ENCODE measurements at regions not wholly inside any gene's neighbourhood (a gene's known extent, or its start where the extent isn't known, plus 50 kb on each side); places are given as distances from the start of the nearest gene placed in this dataset.

DNA sequence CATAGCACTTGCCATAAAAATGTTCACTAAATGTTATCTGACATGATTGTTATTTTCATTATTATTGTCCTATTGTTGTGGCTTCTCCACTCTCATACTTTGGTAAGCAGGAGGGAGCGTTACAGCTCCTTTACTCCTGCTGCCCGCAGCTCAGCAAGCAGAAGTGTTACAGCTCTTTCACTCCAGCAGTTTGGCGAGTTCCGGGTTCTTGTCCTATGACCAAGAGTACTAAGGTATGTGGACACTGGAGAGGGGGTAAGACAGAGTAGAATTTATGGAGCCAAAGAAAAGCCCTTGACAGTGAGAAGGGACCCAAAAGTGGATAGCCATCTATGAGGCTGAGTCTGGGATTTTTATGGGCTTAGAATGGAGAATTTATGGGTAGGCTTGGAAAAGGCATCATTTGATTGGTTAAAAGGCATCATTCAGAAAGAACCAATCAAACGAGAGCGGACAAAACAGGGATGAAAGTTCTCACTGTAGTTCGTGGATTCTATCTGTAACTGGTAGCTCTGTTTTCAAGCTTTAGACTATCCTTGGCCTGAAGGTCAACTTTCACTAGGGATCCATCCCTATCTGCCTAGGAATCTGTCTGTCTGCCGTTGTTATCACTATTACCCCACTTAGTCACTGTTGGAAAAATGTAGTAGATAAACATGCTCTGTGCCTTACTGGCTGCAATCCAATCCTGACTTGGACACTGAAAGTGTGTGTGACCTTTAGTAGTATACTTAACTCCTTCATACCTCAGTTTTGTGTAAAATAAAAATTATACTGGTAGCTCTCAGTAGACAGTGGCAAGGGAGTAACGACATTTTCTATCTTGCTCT is 545.6 kb upstream of the LCORL start (continued):
- TF ChIP-seq HNRNPL (IDR thresholded peaks at IDR 0.05; ENCODE audit: low read depth, low read length) (no peak), ZNF143 (CRISPR knock-in tag; IDR thresholded peaks at IDR 0.05) (no peak), ELF3 (CRISPR knock-in tag; IDR thresholded peaks at IDR 0.05) (peak; percentile 70; the same call in 1 of the 2 replicates), CEBPG (CRISPR knock-in tag; IDR thresholded peaks at IDR 0.05) (peak; percentile 64), RFX5 (IDR thresholded peaks at IDR 0.05; ENCODE audit: low read depth, low read length) (no peak), ZNF747 (CRISPR knock-in tag; IDR thresholded peaks at IDR 0.05; ENCODE audit: borderline replicate concordance) (no peak; the same call in 1 of the 2 replicates), LBX2 (CRISPR knock-in tag; IDR thresholded peaks at IDR 0.05; ENCODE audit: borderline replicate concordance) (no peak), ZSCAN5A (CRISPR knock-in tag; IDR thresholded peaks at IDR 0.05; ENCODE audit: borderline replicate concordance) (no peak), ELF4 (CRISPR knock-in tag; IDR thresholded peaks at IDR 0.05; ENCODE audit: borderline replicate concordance) (no peak), ZNF614 (CRISPR knock-in tag; IDR thresholded peaks at IDR 0.05; ENCODE audit: borderline replicate concordance) (peak; percentile 80), IRF1 (CRISPR knock-in tag; IDR thresholded peaks at IDR 0.05; ENCODE audit: low read depth) (no peak), TAF1 (CRISPR knock-in tag; IDR thresholded peaks at IDR 0.05) (no peak), YEATS4 (CRISPR knock-in tag; IDR thresholded peaks at IDR 0.05; ENCODE audit: borderline replicate concordance) (no peak), ARNT2 (CRISPR knock-in tag; IDR thresholded peaks at IDR 0.05; ENCODE audit: low read depth) (no peak), JARID2 (CRISPR knock-in tag; IDR thresholded peaks at IDR 0.05; ENCODE audit: insufficient replicate concordance) (no peak), ZNF891 (CRISPR knock-in tag; IDR thresholded peaks at IDR 0.05) (no peak), NCOA1 (CRISPR knock-in tag; IDR thresholded peaks at IDR 0.05) (no peak), WIZ (CRISPR knock-in tag; IDR thresholded peaks at IDR 0.05) (no peak), SP4 (CRISPR knock-in tag; IDR thresholded peaks at IDR 0.05) (no peak), ZNF256 (CRISPR knock-in tag; conservative IDR thresholded peaks at IDR 0.05) (no peak), ZNF3 (CRISPR knock-in tag; IDR thresholded peaks at IDR 0.05) (no peak), MXI1 (IDR thresholded peaks at IDR 0.05; ENCODE audit: borderline replicate concordance, low read depth, low read length) (no peak), ZNF17 (CRISPR knock-in tag; IDR thresholded peaks at IDR 0.05) (no peak), ESRRA (CRISPR knock-in tag; IDR thresholded peaks at IDR 0.05; ENCODE audit: low read depth) (peak; percentile 87), SATB2 (CRISPR knock-in tag; IDR thresholded peaks at IDR 0.05) (0 out of 2 replicates have a peak, but pooled peaks have one; percentile 32)
- TF ChIP-seq, protein P1, sequence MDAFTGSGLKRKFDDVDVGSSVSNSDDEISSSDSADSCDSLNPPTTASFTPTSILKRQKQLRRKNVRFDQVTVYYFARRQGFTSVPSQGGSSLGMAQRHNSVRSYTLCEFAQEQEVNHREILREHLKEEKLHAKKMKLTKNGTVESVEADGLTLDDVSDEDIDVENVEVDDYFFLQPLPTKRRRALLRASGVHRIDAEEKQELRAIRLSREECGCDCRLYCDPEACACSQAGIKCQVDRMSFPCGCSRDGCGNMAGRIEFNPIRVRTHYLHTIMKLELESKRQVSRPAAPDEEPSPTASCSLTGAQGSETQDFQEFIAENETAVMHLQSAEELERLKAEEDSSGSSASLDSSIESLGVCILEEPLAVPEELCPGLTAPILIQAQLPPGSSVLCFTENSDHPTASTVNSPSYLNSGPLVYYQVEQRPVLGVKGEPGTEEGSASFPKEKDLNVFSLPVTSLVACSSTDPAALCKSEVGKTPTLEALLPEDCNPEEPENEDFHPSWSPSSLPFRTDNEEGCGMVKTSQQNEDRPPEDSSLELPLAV (CRISPR knock-in tag; conservative IDR thresholded peaks at IDR 0.05; ENCODE audit: low read depth), result no peak
- TF ChIP-seq, protein P2, sequence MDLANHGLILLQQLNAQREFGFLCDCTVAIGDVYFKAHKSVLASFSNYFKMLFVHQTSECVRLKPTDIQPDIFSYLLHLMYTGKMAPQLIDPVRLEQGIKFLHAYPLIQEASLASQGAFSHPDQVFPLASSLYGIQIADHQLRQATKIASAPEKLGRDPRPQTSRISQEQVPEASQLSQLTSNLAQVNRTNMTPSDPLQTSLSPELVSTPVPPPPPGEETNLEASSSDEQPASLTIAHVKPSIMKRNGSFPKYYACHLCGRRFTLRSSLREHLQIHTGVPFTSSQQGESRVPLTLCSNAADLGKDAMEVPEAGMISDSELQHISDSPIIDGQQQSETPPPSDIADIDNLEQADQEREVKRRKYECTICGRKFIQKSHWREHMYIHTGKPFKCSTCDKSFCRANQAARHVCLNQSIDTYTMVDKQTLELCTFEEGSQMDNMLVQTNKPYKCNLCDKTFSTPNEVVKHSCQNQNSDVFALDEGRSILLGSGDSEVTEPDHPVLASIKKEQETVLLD (CRISPR knock-in tag; IDR thresholded peaks at IDR 0.05; ENCODE audit: low read depth), result no peak

Data from HepG2 (cell line).